Type B pancreatic cell (in vitro differentiated cells): ENCODE measurements at regions not wholly inside any gene's neighbourhood (a gene's known extent, or its start where the extent isn't known, plus 50 kb on each side); places are given as distances from the start of the nearest gene placed in this dataset.
"Not testable (repeated sequence)": the region's sequence is repeated elsewhere in the genome, so short reads cannot be mapped to it uniquely, and the experiment has no call there.

Experiments used
- DNase-seq: peaks from one replicate; pipeline ENCODE4 v3.0.0; 2021; ENCODE audit warnings: mixed read lengths; ENCODE audit not compliant: unreplicated experiment; ENCODE audit errors: extremely low spot score
- H3K27ac Mint-ChIP-seq: 2 replicates; pipeline ENCODE4 v1.8.0; 2021; ENCODE audit warnings: mild to moderate bottlenecking, mixed read lengths
- H3K27me3 Mint-ChIP-seq: 2 replicates; pipeline ENCODE4 v1.8.0; 2021; ENCODE audit warnings: mixed read lengths
- H3K36me3 Mint-ChIP-seq: 2 replicates; pipeline ENCODE4 v1.8.0; 2021; ENCODE audit warnings: mixed read lengths
- H3K4me1 Mint-ChIP-seq: one replicate; pipeline ENCODE4 v1.8.0; 2021; ENCODE audit warnings: mixed read lengths; ENCODE audit not compliant: unreplicated experiment
- H3K4me3 Mint-ChIP-seq: 2 replicates; pipeline ENCODE4 v1.8.0; 2021; ENCODE audit warnings: mild to moderate bottlenecking, mixed read lengths
- H3K9me3 Mint-ChIP-seq: 2 replicates; pipeline ENCODE4 v1.8.0; 2021; ENCODE audit warnings: mixed read lengths
- CTCF ChIP-seq: fragments of 200-600 bp; sonication (generic); conservative IDR thresholded peaks from 2 replicates; pipeline ENCODE4 v1.5.0; 2021; ENCODE audit warnings: antibody characterized with exemption, mild to moderate bottlenecking

GRCh38 chr2:193201583-193201982, 1006.9 kb upstream of the TMEFF2 start:
- Mint-ChIP-seq H3K27ac (no peak overlapping the region), H3K27me3 (no peaks in the 10 kb centered on the region), H3K4me1 (no peaks in the 10 kb centered on the region), H3K36me3 (no peaks in the 10 kb centered on the region), H3K9me3 (no peaks in the 10 kb centered on the region), H3K4me3 (no peak overlapping the region)
- no peak for DNase-seq
- TF ChIP-seq CTCF = no peak

- Mint-ChIP-seq H3K9me3 (no peaks in the 10 kb centered on the region), H3K27me3 (no peaks in the 10 kb centered on the region), H3K27ac (no peak overlapping the region), H3K36me3 (no peaks in the 10 kb centered on the region), H3K4me1 (no peaks in the 10 kb centered on the region), H3K4me3 (no peak overlapping the region)
- no peak for TF ChIP-seq CTCF
- no peak for DNase-seq
Observed at GRCh38 chr2:193199322-193199721, 1004.6 kb upstream of the TMEFF2 start.

- no peaks in the 10 kb centered on the region for H3K36me3 Mint-ChIP-seq
- TF ChIP-seq CTCF = no peak
- H3K4me1 Mint-ChIP-seq = no peaks in the 10 kb centered on the region
- H3K27ac Mint-ChIP-seq = no peak overlapping the region
- no peak overlapping the region for H3K4me3 Mint-ChIP-seq
- no peaks in the 10 kb centered on the region for H3K9me3 Mint-ChIP-seq
- no peaks in the 10 kb centered on the region for H3K27me3 Mint-ChIP-seq
- DNase-seq = no peak
Observed at GRCh38 chr2:193187816-193188215, 993.1 kb upstream of the TMEFF2 start.

- H3K27me3 Mint-ChIP-seq, H3K36me3 Mint-ChIP-seq, H3K4me1 Mint-ChIP-seq, H3K9me3 Mint-ChIP-seq, DNase-seq: not testable (repeated sequence)
- Mint-ChIP-seq H3K4me3 (peak overlapping the region; percentile 95), H3K27ac (peak overlapping the region; percentile 97)
Observed at GRCh38 chr2:193170981-193171380, 976.2 kb upstream of the TMEFF2 start.

GRCh38 chr2:193156480-193156879, 961.7 kb upstream of the TMEFF2 start:
- Mint-ChIP-seq H3K36me3 (peaks cover 16% of the 10 kb centered on the region), H3K27ac (no peak overlapping the region), H3K27me3 (no peaks in the 10 kb centered on the region), H3K4me3 (no peak overlapping the region), H3K4me1 (no peaks in the 10 kb centered on the region), H3K9me3 (no peaks in the 10 kb centered on the region)
- DNase-seq = no peak
- no peak for TF ChIP-seq CTCF

GRCh38 chr2:193154076-193154475, 959.3 kb upstream of the TMEFF2 start:
- Mint-ChIP-seq H3K27me3 (no peaks in the 10 kb centered on the region), H3K4me1 (no peaks in the 10 kb centered on the region), H3K36me3 (peaks cover 6% of the 10 kb centered on the region), H3K27ac (peak overlapping the region; percentile 17), H3K4me3 (no peak overlapping the region), H3K9me3 (no peaks in the 10 kb centered on the region)
- no peak for TF ChIP-seq CTCF
- DNase-seq = no peak
